GM23338 (cell line): ENCODE measurements at regions not wholly inside any gene's neighbourhood (a gene's known extent, or its start where the extent isn't known, plus 50 kb on each side); places are given as distances from the start of the nearest gene placed in this dataset.

Experiments
- ATAC-seq: fragments of 200-7000 bp; cut with Tn5 transposase; 3 replicates; pipeline ENCODE4 v1.9.1; 2020
- DNase-seq: peaks from one replicate; pipeline ENCODE4 v3.0.0-alpha.2; 2015; ENCODE audit warnings: low spot score
- H2AFZ ChIP-seq: fragments of 200-600 bp; sonication (generic); 2 replicates; pipeline ENCODE4 v1.8.0; 2016; ENCODE audit warnings: antibody characterized with exemption, mild to moderate bottlenecking, moderate library complexity
- H3F3A ChIP-seq: fragments of 200-600 bp; sonication (generic); replicated peaks from 2 replicates; pipeline ENCODE4 v1.8.0; 2017; ENCODE audit warnings: antibody characterized with exemption, mixed run types, low read depth
- H3K27ac ChIP-seq: fragments of 200-600 bp; sonication (generic); 2 replicates; pipeline ENCODE4 v1.6.1; 2016; ENCODE audit warnings: low read depth
- H3K27me3 ChIP-seq: fragments of 200-600 bp; sonication (generic); 2 replicates; pipeline ENCODE4 v1.8.0; 2016; ENCODE audit warnings: mild to moderate bottlenecking, mixed run types, moderate library complexity; ENCODE audit not compliant: insufficient read depth
- H3K36me3 ChIP-seq: fragments of 200-600 bp; sonication (generic); 2 replicates; pipeline ENCODE4 v1.8.0; 2016; ENCODE audit warnings: mild to moderate bottlenecking; ENCODE audit not compliant: insufficient read depth
- H3K4me1 ChIP-seq: fragments of 200-600 bp; sonication (generic); 2 replicates; pipeline ENCODE4 v1.8.0; 2016; ENCODE audit warnings: mild to moderate bottlenecking, moderate library complexity; ENCODE audit not compliant: insufficient read depth
- H3K4me2 ChIP-seq: fragments of 200-600 bp; sonication (generic); 2 replicates; pipeline ENCODE4 v1.7.1; 2017; ENCODE audit warnings: mixed run types
- H3K4me3 ChIP-seq: fragments of 200-600 bp; sonication (generic); 2 replicates; pipeline ENCODE4 v1.6.1; 2016; ENCODE audit warnings: mixed run types
- H3K79me2 ChIP-seq: fragments of 200-600 bp; sonication (generic); replicated peaks from 2 replicates; pipeline ENCODE4 v1.8.0; 2017; ENCODE audit warnings: mild to moderate bottlenecking; ENCODE audit not compliant: insufficient read depth
- H3K9me2 ChIP-seq: fragments of 200-600 bp; sonication (generic); 2 replicates; pipeline ENCODE4 v1.8.0; 2017; ENCODE audit not compliant: insufficient read depth
- H4K20me1 ChIP-seq: fragments of 200-600 bp; sonication (generic); replicated peaks from 2 replicates; pipeline ENCODE4 v1.8.0; 2017; ENCODE audit warnings: mild to moderate bottlenecking; ENCODE audit not compliant: insufficient read depth
- H3K27ac Mint-ChIP-seq: 2 replicates; pipeline ENCODE4 v1.8.0; 2020; ENCODE audit warnings: inconsistent platforms, mild to moderate bottlenecking, moderate library complexity, mixed read lengths
- H3K27me3 Mint-ChIP-seq: 3 replicates; pipeline ENCODE4 v1.8.0; 2022; ENCODE audit warnings: low read depth, mild to moderate bottlenecking, moderate library complexity, mixed read lengths, inconsistent platforms; ENCODE audit not compliant: insufficient read depth, poor library complexity
- H3K36me3 Mint-ChIP-seq: 3 replicates; pipeline ENCODE4 v1.8.0; 2021; ENCODE audit warnings: low read depth, mild to moderate bottlenecking, inconsistent platforms, moderate library complexity, mixed read lengths
- H3K4me1 Mint-ChIP-seq: 3 replicates; pipeline ENCODE4 v1.8.0; 2020; ENCODE audit warnings: mild to moderate bottlenecking, inconsistent platforms, mixed read lengths
- H3K4me3 Mint-ChIP-seq: 3 replicates; pipeline ENCODE4 v1.8.0; 2021; ENCODE audit warnings: moderate library complexity, mild to moderate bottlenecking, inconsistent platforms, mixed read lengths
- H3K9me3 Mint-ChIP-seq: 3 replicates; pipeline ENCODE4 v1.8.0; 2020; ENCODE audit warnings: moderate library complexity, mild to moderate bottlenecking, inconsistent platforms, mixed read lengths
- CREB1 ChIP-seq: fragments of 250-450 bp; sonication (Bioruptor Pico); IDR thresholded peaks from 2 replicates; pipeline ENCODE4 v1.5.0; 2020; ENCODE audit warnings: low read depth, mild to moderate bottlenecking, moderate library complexity
- EZH2 ChIP-seq: fragments of 200-600 bp; sonication (generic); IDR thresholded peaks from one replicate; pipeline ENCODE4 v1.8.0; 2017; ENCODE audit warnings: antibody characterized with exemption, mild to moderate bottlenecking, low read depth; ENCODE audit not compliant: unreplicated experiment
- EZH2phosphoT487 ChIP-seq: fragments of 200-600 bp; sonication (generic); IDR thresholded peaks from one replicate; pipeline ENCODE4 v1.8.1; 2018; ENCODE audit warnings: antibody characterized with exemption; ENCODE audit not compliant: unreplicated experiment
- JUNB ChIP-seq: IDR thresholded peaks from one replicate; pipeline ENCODE4 v1.6.1; 2016; ENCODE audit warnings: antibody characterized with exemption; ENCODE audit not compliant: unreplicated experiment
- POLR2AphosphoS5 ChIP-seq: IDR thresholded peaks from 2 replicates; pipeline ENCODE4 v1.6.1; 2016; ENCODE audit warnings: antibody characterized with exemption, low read depth
- STAT1 ChIP-seq: IDR thresholded peaks from one replicate; pipeline ENCODE4 v1.6.1; 2016; ENCODE audit warnings: antibody characterized with exemption; ENCODE audit not compliant: unreplicated experiment
- ZNF114 ChIP-seq: fragments of 250-450 bp; sonication (Bioruptor Pico); IDR thresholded peaks from 2 replicates; pipeline ENCODE4 v1.5.0; 2020; ENCODE audit warnings: mild to moderate bottlenecking, moderate library complexity
- ZNF331 ChIP-seq: fragments of 250-450 bp; sonication (Bioruptor Pico); IDR thresholded peaks from 2 replicates; pipeline ENCODE4 v1.5.0; 2020; ENCODE audit warnings: low read depth, mild to moderate bottlenecking, moderate library complexity
- TF ChIP-seq, protein P1 (sequence below), 2 experiments: fragments of 200-600 bp in 1 of 2; sonication (generic) in 1 of 2; conservative IDR thresholded peaks; 2 replicates each; pipeline versions ENCODE4 v1.5.1 to v1.6.1; 2016 to 2017; ENCODE audit warnings: antibody characterized with exemption in 2 of 2, low read depth in 2 of 2, mild to moderate bottlenecking in 2 of 2, moderate library complexity in 1 of 2
- TF ChIP-seq, protein P2 (sequence below): IDR thresholded peaks from one replicate; pipeline ENCODE4 v1.6.1; 2018; ENCODE audit warnings: antibody characterized with exemption; ENCODE audit not compliant: unreplicated experiment
- TF ChIP-seq, protein P3 (sequence below): IDR thresholded peaks from 2 replicates; pipeline ENCODE4 v1.6.1; 2016; ENCODE audit warnings: antibody characterized with exemption

DNA sequence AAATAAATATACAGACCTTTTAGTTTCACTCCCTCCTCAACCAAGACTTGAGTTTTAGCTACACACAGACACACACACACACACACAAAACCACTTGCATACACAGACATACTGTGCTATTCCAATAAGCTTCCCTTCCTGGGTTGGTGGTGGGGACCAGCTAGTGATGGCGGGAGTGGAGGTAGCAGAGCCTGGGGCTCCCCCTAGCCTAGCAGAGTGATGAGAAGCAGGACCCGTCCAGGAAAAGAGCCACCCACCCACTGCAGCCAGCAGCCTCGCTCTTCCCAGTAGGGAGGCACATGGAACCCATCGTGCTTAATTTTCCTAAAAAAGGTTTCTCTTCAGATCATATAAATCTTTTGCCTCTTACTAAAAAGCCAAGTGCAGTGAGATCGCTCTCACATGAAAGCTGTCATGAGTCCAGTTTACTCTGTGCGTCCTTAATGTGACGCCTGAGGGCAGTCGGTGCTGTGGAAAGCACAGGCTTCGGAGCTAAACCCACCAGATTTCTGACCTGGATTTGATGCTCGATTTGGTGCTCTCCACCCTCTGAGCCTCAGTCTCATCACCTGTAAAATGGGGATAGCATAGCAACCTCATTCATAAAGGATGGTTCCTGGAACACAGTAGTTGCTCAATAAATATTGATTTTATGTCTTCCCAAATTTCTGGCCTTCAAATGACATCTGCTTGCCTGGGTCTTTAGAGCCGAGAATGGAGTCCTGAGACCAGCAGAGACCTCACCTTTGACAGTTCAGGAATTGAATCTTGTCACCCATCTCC, 60.1 kb upstream of the YWHAQ start:
- H3K27me3 ChIP-seq, result no peaks in the 10 kb centered on the region
- ATAC-seq, result peak; percentile 65
- no peak overlapping the region for H3K4me3 ChIP-seq
- H3K9me2 ChIP-seq, result no peaks in the 10 kb centered on the region
- no peaks in the 10 kb centered on the region for H3K79me2 ChIP-seq
- no peaks in the 10 kb centered on the region for H3K36me3 Mint-ChIP-seq
- no peak overlapping the region for H3K4me3 Mint-ChIP-seq
- no peaks in the 10 kb centered on the region for H4K20me1 ChIP-seq
- peak; percentile 20 for DNase-seq
- no peaks in the 10 kb centered on the region for H3F3A ChIP-seq
- H3K36me3 ChIP-seq, result no peaks in the 10 kb centered on the region
- H3K4me1 Mint-ChIP-seq, result peaks cover 17% of the 10 kb centered on the region
- H3K9me3 Mint-ChIP-seq, result no peaks in the 10 kb centered on the region; the same call in 2 of the 3 replicates
- H2AFZ ChIP-seq, result no peak overlapping the region
- peaks cover 9% of the 10 kb centered on the region for H3K27me3 Mint-ChIP-seq
- TF ChIP-seq, protein P1, sequence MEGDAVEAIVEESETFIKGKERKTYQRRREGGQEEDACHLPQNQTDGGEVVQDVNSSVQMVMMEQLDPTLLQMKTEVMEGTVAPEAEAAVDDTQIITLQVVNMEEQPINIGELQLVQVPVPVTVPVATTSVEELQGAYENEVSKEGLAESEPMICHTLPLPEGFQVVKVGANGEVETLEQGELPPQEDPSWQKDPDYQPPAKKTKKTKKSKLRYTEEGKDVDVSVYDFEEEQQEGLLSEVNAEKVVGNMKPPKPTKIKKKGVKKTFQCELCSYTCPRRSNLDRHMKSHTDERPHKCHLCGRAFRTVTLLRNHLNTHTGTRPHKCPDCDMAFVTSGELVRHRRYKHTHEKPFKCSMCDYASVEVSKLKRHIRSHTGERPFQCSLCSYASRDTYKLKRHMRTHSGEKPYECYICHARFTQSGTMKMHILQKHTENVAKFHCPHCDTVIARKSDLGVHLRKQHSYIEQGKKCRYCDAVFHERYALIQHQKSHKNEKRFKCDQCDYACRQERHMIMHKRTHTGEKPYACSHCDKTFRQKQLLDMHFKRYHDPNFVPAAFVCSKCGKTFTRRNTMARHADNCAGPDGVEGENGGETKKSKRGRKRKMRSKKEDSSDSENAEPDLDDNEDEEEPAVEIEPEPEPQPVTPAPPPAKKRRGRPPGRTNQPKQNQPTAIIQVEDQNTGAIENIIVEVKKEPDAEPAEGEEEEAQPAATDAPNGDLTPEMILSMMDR (conservative IDR thresholded peaks at IDR 0.05; ENCODE audit: low read depth in 2 of 2), result peak; percentile 14 to 52; a peak in 3 of 4 replicates
- no peak for TF ChIP-seq CREB1 (CRISPR knock-in tag)
- peaks cover 6% of the 10 kb centered on the region; the same call in 1 of the 2 replicates for H3K4me1 ChIP-seq
- no peak overlapping the region for H3K4me2 ChIP-seq
- no peak overlapping the region for H3K27ac ChIP-seq
- peak overlapping the region; percentile 35; the same call in 1 of the 2 replicates for H3K27ac Mint-ChIP-seq

DNA sequence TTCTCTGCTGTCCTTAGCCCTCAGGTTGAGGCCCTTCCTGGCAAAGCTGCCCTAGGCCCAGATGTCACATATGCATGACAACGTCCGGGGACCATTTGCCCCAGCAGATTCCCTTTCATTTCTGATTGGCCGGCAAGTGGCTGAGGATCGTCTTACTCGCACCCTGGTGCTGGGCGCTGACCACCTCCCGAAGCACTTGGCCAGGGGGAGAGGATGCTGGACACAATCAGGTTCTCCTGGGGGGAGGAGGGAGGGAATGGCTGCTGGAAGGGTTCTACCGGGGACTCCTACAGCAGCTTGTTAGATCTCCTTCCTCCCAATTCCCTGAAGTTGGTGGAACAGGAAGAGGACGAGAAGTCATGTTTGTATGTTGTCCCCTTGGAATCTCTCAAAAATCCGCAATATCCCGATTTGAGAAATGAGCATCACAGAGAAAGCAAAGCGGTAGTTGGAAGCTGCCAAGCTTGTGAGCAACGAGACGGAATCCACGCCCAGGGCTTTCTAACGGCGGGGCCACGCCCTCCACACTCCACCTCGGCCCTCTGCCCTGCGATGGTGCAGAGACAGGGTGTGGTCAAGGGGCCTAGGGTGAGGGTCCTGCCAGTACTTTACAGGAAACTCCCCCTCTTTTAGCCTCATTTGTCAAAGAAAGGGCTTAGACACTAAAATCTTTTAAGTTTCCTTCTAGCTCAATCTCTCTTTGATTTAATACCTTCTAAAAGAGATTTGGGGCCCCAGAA, 61.8 kb upstream of the YWHAQ start:
- Histone ChIP-seq H4K20me1 (no peaks in the 10 kb centered on the region), H3K9me2 (no peaks in the 10 kb centered on the region), H3K36me3 (no peaks in the 10 kb centered on the region), H3K4me3 (no peak overlapping the region), H3K4me1 (peaks cover 6% of the 10 kb centered on the region; the same call in 1 of the 2 replicates), H2AFZ (peak overlapping the region; percentile 69), H3K4me2 (0 out of 2 replicates have a peak overlapping the region, but pooled peaks have one; percentile 38), H3K79me2 (no peaks in the 10 kb centered on the region), H3K27ac (no peak overlapping the region), H3F3A (no peaks in the 10 kb centered on the region), H3K27me3 (no peaks in the 10 kb centered on the region)
- H3K9me3 Mint-ChIP-seq, result no peaks in the 10 kb centered on the region; the same call in 2 of the 3 replicates
- no peak overlapping the region for H3K27ac Mint-ChIP-seq
- H3K27me3 Mint-ChIP-seq, result peaks cover 9% of the 10 kb centered on the region
- peak; percentile 54 for ATAC-seq
- no peak overlapping the region for H3K4me3 Mint-ChIP-seq
- no peaks in the 10 kb centered on the region for H3K36me3 Mint-ChIP-seq
- peaks cover 17% of the 10 kb centered on the region for H3K4me1 Mint-ChIP-seq
- DNase-seq, result peak; percentile 21
- TF ChIP-seq ZNF114, result no peak
- TF ChIP-seq, protein P1 (conservative IDR thresholded peaks at IDR 0.05; ENCODE audit: low read depth in 2 of 2), result no peak
- TF ChIP-seq, protein P2, sequence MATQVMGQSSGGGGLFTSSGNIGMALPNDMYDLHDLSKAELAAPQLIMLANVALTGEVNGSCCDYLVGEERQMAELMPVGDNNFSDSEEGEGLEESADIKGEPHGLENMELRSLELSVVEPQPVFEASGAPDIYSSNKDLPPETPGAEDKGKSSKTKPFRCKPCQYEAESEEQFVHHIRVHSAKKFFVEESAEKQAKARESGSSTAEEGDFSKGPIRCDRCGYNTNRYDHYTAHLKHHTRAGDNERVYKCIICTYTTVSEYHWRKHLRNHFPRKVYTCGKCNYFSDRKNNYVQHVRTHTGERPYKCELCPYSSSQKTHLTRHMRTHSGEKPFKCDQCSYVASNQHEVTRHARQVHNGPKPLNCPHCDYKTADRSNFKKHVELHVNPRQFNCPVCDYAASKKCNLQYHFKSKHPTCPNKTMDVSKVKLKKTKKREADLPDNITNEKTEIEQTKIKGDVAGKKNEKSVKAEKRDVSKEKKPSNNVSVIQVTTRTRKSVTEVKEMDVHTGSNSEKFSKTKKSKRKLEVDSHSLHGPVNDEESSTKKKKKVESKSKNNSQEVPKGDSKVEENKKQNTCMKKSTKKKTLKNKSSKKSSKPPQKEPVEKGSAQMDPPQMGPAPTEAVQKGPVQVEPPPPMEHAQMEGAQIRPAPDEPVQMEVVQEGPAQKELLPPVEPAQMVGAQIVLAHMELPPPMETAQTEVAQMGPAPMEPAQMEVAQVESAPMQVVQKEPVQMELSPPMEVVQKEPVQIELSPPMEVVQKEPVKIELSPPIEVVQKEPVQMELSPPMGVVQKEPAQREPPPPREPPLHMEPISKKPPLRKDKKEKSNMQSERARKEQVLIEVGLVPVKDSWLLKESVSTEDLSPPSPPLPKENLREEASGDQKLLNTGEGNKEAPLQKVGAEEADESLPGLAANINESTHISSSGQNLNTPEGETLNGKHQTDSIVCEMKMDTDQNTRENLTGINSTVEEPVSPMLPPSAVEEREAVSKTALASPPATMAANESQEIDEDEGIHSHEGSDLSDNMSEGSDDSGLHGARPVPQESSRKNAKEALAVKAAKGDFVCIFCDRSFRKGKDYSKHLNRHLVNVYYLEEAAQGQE, result no peak
- TF ChIP-seq EZH2, result no peak
- TF ChIP-seq POLR2AphosphoS5, result no peak
- no peak for TF ChIP-seq ZNF331 (CRISPR knock-in tag)
- TF ChIP-seq, protein P3, sequence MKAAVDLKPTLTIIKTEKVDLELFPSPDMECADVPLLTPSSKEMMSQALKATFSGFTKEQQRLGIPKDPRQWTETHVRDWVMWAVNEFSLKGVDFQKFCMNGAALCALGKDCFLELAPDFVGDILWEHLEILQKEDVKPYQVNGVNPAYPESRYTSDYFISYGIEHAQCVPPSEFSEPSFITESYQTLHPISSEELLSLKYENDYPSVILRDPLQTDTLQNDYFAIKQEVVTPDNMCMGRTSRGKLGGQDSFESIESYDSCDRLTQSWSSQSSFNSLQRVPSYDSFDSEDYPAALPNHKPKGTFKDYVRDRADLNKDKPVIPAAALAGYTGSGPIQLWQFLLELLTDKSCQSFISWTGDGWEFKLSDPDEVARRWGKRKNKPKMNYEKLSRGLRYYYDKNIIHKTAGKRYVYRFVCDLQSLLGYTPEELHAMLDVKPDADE, result no peak
- TF ChIP-seq STAT1, result no peak
- no peak for TF ChIP-seq JUNB
- TF ChIP-seq EZH2phosphoT487, result no peak
